GM19238 (cell line): ENCODE measurements at regions not wholly inside any gene's neighbourhood (a gene's known extent, or its start where the extent isn't known, plus 50 kb on each side); places are given as distances from the start of the nearest gene placed in this dataset.

Source experiments
- DNase-seq: peaks from one replicate; pipeline ENCODE4 v3.0.0; 2011; ENCODE audit warnings: low spot score; ENCODE audit not compliant: insufficient read length

DNA sequence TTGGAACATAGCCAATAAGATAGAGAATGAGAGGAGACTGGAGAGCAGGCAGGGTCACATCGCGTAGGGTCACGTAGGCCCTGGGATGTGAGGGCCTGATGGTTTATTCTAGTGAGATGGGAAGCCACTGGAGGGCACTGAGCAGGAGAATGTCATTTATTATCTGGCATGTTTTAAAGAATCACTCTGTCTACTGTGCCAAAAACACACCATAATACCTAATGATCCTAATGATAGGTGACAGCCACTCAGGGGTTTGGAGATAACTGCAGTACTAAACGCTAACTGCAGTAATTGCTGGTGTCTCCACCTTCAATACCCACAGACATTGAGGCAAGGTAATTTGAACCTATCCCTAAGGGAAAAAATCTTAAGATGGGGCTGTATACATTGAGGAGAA is 185.4 kb downstream of the TTLL7 start:
- DNase-seq, result no peak

- DNase-seq, result no peak
Observed at GRCh38 chr1:83810144-83810543, 188.8 kb downstream of the TTLL7 start.

GRCh38 chr1:83808536-83808935 is 190.4 kb downstream of the TTLL7 start:
- DNase-seq, result no peak

- no peak for DNase-seq
Observed at GRCh38 chr1:83807821-83808220, 191.1 kb downstream of the TTLL7 start.

DNA sequence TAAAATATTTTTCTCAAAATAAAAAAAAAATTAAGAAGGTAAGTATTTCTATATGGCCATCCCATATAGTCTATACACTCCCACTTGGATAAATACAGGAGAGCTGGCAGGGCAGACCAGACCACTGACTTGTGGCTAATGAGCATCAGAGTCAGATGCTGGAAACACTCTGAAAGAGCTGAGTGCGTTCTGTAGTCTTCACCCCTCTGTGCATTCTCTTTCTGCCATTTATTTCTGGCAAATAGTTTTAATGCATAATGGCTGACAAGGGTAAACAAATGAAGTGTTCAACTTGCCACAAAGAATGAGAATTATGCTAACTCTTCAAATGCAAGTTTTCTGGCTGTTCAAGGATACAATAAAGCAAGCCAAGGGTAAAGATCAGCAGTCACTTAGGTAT is 191.7 kb downstream of the TTLL7 start:
- DNase-seq, result no peak

DNA sequence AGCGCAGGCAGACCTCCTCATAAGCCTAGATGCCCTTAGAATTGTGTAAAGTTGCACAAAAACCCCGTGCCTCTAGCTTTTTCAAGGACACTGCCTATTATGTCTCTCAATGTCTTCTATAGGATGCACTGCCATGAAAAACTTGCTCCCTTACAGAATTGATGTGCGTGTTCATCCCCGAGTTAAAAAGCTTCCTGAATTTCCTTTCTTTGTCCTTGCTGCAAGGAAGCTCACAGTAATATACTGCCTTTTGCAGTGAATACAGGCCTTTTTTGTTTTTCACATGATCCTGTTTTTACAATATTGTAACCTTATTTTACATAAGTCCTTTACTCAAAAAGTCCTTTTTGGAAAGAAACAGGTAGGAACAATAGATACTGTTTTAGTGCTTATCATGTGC is 193.0 kb downstream of the TTLL7 start:
- no peak for DNase-seq

DNA sequence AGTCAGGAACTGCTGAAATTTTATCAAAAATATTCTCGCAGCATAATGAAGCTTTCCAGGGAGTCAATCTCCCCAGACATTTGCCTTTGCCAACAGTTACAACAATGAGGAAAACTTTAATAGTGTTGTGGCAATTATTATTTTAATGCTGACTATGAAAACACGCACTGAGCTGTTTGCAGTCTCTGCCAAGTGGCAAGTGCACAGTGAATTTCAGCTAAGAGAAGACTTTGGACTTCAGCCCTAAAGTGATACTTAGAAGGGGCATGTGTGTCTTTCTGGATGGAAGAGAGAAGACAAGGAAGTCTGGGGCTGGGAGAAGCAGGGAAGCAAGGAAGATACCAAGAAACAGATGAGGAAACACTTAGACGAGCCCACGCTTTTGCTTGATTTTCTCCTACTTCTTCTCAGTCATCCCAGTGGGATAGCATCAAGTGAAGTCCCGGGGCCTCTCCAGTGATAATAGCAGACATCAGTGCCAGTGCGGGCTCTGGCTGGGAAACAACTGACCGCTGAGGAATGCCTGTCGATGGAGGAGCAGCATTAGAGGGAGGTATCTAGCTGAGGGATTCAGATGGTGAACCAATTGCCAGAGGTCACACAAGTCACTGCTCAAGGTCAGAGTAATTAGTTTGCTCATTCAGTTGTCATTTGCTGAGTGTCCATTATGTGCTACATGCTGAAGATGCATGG is 196.3 kb downstream of the TTLL7 start:
- no peak for DNase-seq

DNA sequence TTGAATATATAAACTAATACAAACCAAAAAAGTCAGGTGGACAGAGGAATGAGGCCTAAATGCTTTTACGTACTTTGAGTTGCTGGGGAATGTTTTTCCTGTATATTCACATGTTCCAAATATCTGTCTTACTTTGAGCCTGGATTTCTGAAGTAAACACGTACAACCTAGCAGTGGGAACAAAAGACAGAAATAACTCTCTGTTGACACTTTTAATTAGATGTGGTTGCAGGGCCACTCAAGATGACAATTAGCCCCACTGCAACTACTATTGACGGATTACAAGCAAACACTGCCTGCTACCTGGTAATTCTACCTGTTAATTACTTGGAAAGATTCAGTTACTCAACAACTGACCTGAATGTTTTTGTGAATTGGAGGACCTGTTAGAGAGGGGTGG is 196.9 kb downstream of the TTLL7 start:
- DNase-seq, result no peak

- DNase-seq, result no peak
Observed at GRCh38 chr1:83800066-83800465, 198.9 kb downstream of the TTLL7 start.

GRCh38 chr1:83799594-83799993 is 199.3 kb downstream of the TTLL7 start:
- no peak for DNase-seq

DNA sequence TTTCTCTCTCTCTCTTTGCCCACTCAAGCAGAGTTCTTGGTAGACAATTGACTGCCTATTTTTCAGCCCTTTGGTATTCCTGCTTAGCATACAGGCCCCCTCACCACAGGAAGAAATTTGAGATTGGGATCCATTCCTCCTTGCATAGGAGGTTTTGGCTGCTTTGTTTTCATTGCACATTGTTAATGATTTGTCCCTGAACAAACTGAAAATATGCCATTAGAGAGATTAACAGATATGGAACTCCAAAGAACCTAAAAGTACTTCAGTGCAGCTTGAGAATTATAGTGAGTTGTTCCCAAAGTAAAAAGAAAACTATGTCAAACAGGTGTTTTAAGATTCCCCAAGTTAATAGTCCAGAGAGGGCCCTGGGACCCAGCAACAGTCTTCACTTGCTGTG is 200.0 kb downstream of the TTLL7 start:
- no peak for DNase-seq

DNA sequence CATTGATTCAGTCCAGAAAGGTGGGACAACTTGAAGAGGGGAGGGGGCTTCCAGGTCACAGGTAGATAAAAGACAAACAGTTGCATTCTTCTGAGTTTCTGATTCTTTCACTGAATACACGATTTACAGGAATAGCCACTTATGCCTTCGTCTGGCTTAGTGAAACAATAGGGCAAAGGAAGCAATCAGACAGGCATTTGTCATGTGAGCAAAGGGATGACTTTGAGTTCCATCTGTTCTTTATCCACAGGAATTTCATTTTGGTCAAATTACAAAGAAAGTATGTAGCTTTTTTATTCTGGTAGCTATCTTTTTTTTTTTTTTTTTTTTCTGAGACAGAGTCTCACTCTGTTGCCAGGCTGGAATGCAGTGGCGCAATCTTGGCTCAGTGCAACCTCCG is 202.5 kb downstream of the TTLL7 start:
- DNase-seq, result no peak

- no peak for DNase-seq
Observed at GRCh38 chr1:83794384-83794783, 204.5 kb downstream of the TTLL7 start.

DNA sequence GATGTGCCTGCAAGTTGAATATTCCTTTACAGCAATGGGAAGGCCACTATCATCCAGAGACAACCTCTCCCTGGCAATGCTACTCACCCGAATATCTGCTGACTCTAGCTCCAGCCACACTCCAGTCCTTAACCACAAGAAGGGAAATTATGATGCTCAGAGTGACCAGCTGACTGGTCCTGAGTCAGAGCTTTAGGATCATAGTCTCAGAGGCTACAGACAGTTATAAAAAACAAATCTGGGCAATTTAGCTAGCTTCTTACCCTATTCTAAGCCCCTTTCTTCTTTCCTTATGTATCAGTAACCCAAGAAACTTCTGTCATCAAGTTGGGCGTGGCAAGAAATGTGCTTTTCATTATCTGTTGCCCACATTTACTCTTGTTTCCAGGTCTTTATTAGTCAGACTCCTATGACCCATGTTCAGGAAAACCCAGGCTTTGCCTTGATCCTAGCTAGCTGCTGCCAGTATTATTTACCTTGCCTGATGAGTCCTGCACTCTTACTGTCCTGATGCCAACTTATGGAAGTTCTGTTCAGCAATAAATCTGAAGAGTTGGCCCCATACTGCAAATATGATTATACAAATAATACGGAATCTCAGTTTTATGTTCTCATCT is 207.0 kb downstream of the TTLL7 start:
- no peak for DNase-seq

DNA sequence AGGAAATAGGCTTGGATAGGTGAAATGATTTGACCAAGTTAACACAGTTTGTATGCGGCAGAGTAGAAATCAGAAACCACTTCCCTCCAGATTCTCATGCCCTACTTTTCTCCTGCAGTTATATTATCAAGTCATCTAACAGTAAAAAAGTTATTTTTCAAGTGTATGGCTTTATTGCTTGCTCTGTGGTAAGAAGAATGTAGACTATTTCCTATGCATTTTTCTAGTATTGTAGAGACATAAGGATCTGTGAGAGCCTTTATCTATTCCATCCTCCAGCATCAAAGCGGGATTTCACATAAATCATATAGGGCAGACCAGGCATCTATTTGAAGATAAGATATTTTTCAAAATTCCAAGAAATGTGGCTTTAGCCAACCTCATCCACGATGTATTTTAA is 208.5 kb downstream of the TTLL7 start:
- no peak for DNase-seq

DNA sequence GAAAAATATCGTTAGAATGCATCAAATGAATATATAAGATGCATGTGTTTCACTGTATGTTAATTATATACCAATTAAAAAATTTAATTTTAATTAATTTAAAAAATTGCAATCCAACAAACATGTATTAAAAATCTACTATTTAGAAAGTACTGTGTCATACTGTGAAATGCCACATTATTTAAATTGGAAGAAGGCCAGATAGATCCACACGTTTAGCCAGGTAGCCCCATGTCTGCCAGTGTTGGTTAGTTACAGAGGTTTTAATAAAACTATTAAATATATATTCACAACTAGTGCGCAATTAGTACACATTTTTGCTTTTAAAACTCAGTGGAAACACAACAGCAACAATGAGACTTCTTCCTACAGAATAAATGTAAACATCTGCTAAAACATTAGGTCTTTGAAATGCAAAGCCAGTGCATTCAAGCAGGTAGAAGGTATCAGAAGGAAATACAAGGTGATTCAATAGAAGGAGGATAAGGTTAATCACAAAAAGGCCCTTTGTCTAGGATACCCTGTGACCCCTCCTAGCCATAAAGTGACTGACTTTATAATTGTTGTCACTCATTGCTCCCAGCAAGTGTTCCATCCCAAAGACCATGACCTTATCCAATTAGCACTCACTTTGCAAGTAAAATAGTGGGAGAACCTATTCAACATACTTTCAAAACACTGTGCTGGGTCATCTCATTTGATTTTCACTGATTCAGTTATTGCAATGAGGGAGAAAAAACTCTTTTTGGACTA is 211.5 kb downstream of the TTLL7 start:
- no peak for DNase-seq

GRCh38 chr1:83781667-83782066 is 217.3 kb downstream of the TTLL7 start:
- no peak for DNase-seq

GRCh38 chr1:83779565-83779964 is 219.4 kb downstream of the TTLL7 start:
- DNase-seq, result no peak

DNA sequence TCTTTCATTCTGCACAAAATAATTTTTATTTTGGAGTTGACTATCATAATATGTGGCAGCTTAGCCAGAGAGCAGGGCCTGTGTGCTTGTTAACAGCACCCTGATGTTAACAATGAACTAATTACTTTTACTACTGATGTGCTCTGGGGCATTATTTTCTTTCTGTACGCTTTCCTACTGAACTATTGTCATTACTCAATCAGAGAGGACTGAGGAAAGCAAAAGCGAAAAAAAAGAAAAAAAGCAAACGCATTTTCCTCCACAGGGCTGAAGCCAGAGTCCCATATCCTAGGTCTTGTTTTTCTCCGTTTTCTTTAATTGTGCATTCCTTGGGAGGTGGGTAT is 221.2 kb downstream of the TTLL7 start:
- DNase-seq, result no peak

GRCh38 chr1:83776913-83777757 is 221.8 kb downstream of the TTLL7 start:
- DNase-seq, result no peak

- no peak for DNase-seq
Observed at GRCh38 chr1:83775977-83776603, 222.8 kb downstream of the TTLL7 start.
